ENCODE measurements at regions not wholly inside any gene's neighbourhood (a gene's known extent, or its start where the extent isn't known, plus 50 kb on each side); places are given as distances from the start of the nearest gene placed in this dataset.

- H3K27me3 ChIP-seq (ENCODE audit: control insufficient read depth in 5 of 5, insufficient read depth in 4 of 5, low read length in 5 of 5): no peaks in the 10 kb centered on the region
- peak overlapping the region in 2 of 5 donors; percentile 37 to 41 for H3K9ac ChIP-seq (ENCODE audit: low read length in 5 of 5)
- no peak overlapping the region for H3K4me3 ChIP-seq (ENCODE audit: low read depth in 1 of 5, low read length in 5 of 5)
- H3K36me3 ChIP-seq (ENCODE audit: control insufficient read depth in 5 of 5, insufficient read depth in 5 of 5, low read length in 5 of 5): no peaks in the 10 kb centered on the region
- H3K9me3 ChIP-seq (ENCODE audit: control insufficient read depth in 5 of 5, low read length in 5 of 5): no peaks in the 10 kb centered on the region
- H3K4me1 ChIP-seq (ENCODE audit: control insufficient read depth in 5 of 5, insufficient read depth in 5 of 5, low read length in 5 of 5): peaks cover 2 to 66% (median 58%) of the 10 kb centered on the region in 5 donors
- H3K27ac ChIP-seq (ENCODE audit: low read depth, low read length): no peak overlapping the region
Observed at GRCh38 chr9:129323999-129324553, 146.0 kb upstream of the IER5L start.

GRCh38 chr9:129323376-129323998, 145.4 kb upstream of the IER5L start:
- Histone ChIP-seq H3K9me3 (ENCODE audit: control insufficient read depth in 5 of 5, low read length in 5 of 5) (no peaks in the 10 kb centered on the region), H3K27me3 (ENCODE audit: control insufficient read depth in 5 of 5, insufficient read depth in 4 of 5, low read length in 5 of 5) (no peaks in the 10 kb centered on the region), H3K4me1 (ENCODE audit: control insufficient read depth in 5 of 5, insufficient read depth in 5 of 5, low read length in 5 of 5) (peaks cover 2 to 66% (median 58%) of the 10 kb centered on the region in 5 donors), H3K9ac (ENCODE audit: low read length in 5 of 5) (peak overlapping the region in 2 of 5 donors; percentile 37 to 39), H3K27ac (ENCODE audit: low read depth, low read length) (no peak overlapping the region), H3K36me3 (ENCODE audit: control insufficient read depth in 5 of 5, insufficient read depth in 5 of 5, low read length in 5 of 5) (no peaks in the 10 kb centered on the region), H3K4me3 (ENCODE audit: low read depth in 1 of 5, low read length in 5 of 5) (no peak overlapping the region)

DNA sequence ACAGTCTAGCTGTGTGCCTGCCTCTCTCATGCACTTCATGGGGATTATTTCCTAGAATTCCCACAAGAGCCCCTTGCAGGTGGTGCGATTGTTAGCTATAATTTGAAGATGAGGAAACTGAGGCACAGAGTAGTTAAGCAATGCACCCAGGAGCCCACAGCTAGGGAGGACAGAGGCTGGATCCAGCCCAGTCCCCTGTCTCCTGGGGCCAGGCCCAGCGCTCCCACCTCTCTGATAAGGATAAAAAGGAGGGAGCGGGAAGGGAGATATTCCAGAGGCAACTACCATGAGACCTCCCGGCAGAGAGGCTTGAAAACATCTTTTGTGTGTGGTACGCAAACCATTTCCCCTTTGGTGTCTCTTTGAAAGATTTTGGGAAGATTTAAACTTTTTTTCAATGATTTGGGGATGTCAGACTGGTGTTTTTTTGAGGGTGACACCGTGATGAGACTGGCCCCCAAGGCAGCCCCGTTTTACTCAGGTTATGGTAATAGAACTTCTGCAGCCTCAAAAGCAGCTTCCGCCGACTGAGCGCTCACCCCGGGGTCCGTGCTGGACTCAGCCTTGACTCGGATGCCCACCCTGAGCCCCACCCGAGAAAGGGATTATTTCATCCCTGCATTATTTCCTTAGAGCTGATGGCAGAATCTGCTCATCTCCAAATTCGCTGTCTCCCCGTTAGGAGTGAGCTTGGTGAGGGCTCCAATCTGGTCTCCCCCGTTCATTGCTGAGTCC, 144.7 kb upstream of the IER5L start:
- H3K27ac ChIP-seq (ENCODE audit: low read depth, low read length): no peak overlapping the region

DNA sequence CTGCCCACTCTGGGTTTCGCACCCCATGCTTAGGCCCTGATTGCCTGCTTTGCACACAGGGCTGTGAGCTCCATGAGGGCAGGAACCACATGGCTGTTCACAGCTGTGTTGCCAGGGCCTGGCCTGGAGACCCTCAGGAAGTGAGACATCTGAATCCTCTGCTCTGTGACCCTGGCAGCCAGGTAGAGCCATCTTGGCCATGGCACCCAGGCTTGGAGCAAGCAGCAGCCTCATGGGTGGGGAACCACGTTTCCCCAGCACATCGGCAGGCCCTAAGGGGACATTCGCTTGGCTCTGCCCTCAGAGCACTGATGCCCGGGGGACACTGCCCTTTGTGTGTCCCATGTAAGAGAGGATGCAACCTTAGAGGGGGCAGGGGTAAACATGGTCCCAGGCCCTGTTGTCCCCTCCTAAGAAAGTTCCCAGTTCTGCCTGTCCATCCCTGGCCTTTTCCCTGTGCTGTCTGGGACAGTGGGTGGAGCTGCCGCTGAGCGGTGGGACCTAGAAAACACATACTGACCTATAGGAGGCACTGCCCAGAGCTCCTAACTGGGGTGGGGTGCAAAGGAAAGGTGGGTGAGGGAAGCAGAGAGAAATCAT, 144.1 kb upstream of the IER5L start:
- no peaks in the 10 kb centered on the region for H3K36me3 ChIP-seq (ENCODE audit: control insufficient read depth in 5 of 5, insufficient read depth in 5 of 5, low read length in 5 of 5)
- H3K27me3 ChIP-seq (ENCODE audit: control insufficient read depth in 5 of 5, insufficient read depth in 4 of 5, low read length in 5 of 5): no peaks in the 10 kb centered on the region
- H3K27ac ChIP-seq (ENCODE audit: low read depth, low read length): no peak overlapping the region
- peak overlapping the region in 1 of 5 donors; percentile 62 for H3K4me3 ChIP-seq (ENCODE audit: low read depth in 1 of 5, low read length in 5 of 5)
- no peaks in the 10 kb centered on the region for H3K9me3 ChIP-seq (ENCODE audit: control insufficient read depth in 5 of 5, low read length in 5 of 5)
- H3K9ac ChIP-seq (ENCODE audit: low read length in 5 of 5): no peak overlapping the region
- peaks cover 2 to 68% (median 62%) of the 10 kb centered on the region in 5 donors for H3K4me1 ChIP-seq (ENCODE audit: control insufficient read depth in 5 of 5, insufficient read depth in 5 of 5, low read length in 5 of 5)

More for the DNA sequence above, 144.7 kb upstream of the IER5L start:
- H3K27me3 ChIP-seq (ENCODE audit: control insufficient read depth in 5 of 5, insufficient read depth in 4 of 5, low read length in 5 of 5): no peaks in the 10 kb centered on the region
- peak overlapping the region in 1 of 5 donors; percentile 39 for H3K9ac ChIP-seq (ENCODE audit: low read length in 5 of 5)
- H3K4me1 ChIP-seq (ENCODE audit: control insufficient read depth in 5 of 5, insufficient read depth in 5 of 5, low read length in 5 of 5): peaks cover 2 to 66% (median 58%) of the 10 kb centered on the region in 5 donors
- no peak overlapping the region for H3K4me3 ChIP-seq (ENCODE audit: low read depth in 1 of 5, low read length in 5 of 5)
- no peaks in the 10 kb centered on the region for H3K36me3 ChIP-seq (ENCODE audit: control insufficient read depth in 5 of 5, insufficient read depth in 5 of 5, low read length in 5 of 5)
- H3K9me3 ChIP-seq (ENCODE audit: control insufficient read depth in 5 of 5, low read length in 5 of 5): no peaks in the 10 kb centered on the region

GRCh38 chr9:129321286-129322021, 143.4 kb upstream of the IER5L start:
- H3K27ac ChIP-seq (ENCODE audit: low read depth, low read length): peak overlapping the region; percentile 41
- peak overlapping the region in 3 of 5 donors; percentile 47 to 56 (median 48) for H3K9ac ChIP-seq (ENCODE audit: low read length in 5 of 5)
- H3K36me3 ChIP-seq (ENCODE audit: control insufficient read depth in 5 of 5, insufficient read depth in 5 of 5, low read length in 5 of 5): no peaks in the 10 kb centered on the region
- no peaks in the 10 kb centered on the region for H3K9me3 ChIP-seq (ENCODE audit: control insufficient read depth in 5 of 5, low read length in 5 of 5)
- peaks cover 2 to 70% (median 64%) of the 10 kb centered on the region in 5 donors for H3K4me1 ChIP-seq (ENCODE audit: control insufficient read depth in 5 of 5, insufficient read depth in 5 of 5, low read length in 5 of 5)
- H3K27me3 ChIP-seq (ENCODE audit: control insufficient read depth in 5 of 5, insufficient read depth in 4 of 5, low read length in 5 of 5): no peaks in the 10 kb centered on the region
- H3K4me3 ChIP-seq (ENCODE audit: low read depth in 1 of 5, low read length in 5 of 5): peak overlapping the region in 3 of 5 donors; percentile 44 to 62 (median 51)

- H3K4me1 ChIP-seq (ENCODE audit: control insufficient read depth in 5 of 5, insufficient read depth in 5 of 5, low read length in 5 of 5): peaks cover 2 to 77% (median 69%) of the 10 kb centered on the region in 5 donors
- no peaks in the 10 kb centered on the region for H3K27me3 ChIP-seq (ENCODE audit: control insufficient read depth in 5 of 5, insufficient read depth in 4 of 5, low read length in 5 of 5)
- no peaks in the 10 kb centered on the region for H3K9me3 ChIP-seq (ENCODE audit: control insufficient read depth in 5 of 5, low read length in 5 of 5)
- H3K36me3 ChIP-seq (ENCODE audit: control insufficient read depth in 5 of 5, insufficient read depth in 5 of 5, low read length in 5 of 5): no peaks in the 10 kb centered on the region
- H3K9ac ChIP-seq (ENCODE audit: low read length in 5 of 5): peak overlapping the region in 3 of 5 donors; percentile 53 to 56 (median 56)
- peak overlapping the region; percentile 41 for H3K27ac ChIP-seq (ENCODE audit: low read depth, low read length)
- H3K4me3 ChIP-seq (ENCODE audit: low read depth in 1 of 5, low read length in 5 of 5): peak overlapping the region; percentile 44 to 62 (median 45)
Observed at GRCh38 chr9:129320575-129321285, 142.7 kb upstream of the IER5L start.

DNA sequence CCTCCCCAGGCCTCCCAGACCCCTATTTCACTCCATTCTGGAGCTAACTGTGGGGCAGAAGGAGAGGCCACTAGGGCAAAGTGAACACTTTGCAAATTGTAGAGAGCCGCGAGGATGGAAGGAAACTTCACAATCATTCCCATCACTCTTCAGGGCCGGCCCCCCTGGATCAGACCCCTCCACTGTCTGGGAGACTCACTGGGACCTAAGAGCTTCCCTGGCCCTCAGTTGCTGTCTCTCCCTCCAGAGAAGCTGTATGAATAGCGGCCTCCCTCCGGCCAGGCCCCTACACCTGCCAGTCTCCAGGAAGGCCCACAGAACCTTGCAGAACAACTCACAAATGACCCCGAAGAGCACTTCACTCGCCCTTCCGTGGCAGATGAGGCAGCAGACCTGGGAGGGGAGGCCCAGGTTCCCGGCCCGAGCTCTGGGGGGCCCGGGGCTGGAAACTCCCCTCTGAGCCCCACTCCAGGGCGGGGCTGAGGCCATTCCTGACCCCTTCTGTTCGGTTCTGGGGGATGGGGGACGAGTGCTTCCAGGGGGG, 141.9 kb upstream of the IER5L start:
- Histone ChIP-seq H3K27me3 (ENCODE audit: control insufficient read depth in 5 of 5, insufficient read depth in 4 of 5, low read length in 5 of 5) (no peaks in the 10 kb centered on the region), H3K36me3 (ENCODE audit: control insufficient read depth in 5 of 5, insufficient read depth in 5 of 5, low read length in 5 of 5) (no peaks in the 10 kb centered on the region), H3K4me1 (ENCODE audit: control insufficient read depth in 5 of 5, insufficient read depth in 5 of 5, low read length in 5 of 5) (peaks cover 2 to 84% (median 72%) of the 10 kb centered on the region in 5 donors), H3K27ac (ENCODE audit: low read depth, low read length) (peak overlapping the region; percentile 41), H3K9me3 (ENCODE audit: control insufficient read depth in 5 of 5, low read length in 5 of 5) (no peaks in the 10 kb centered on the region), H3K9ac (ENCODE audit: low read length in 5 of 5) (peak overlapping the region in 2 of 5 donors; percentile 53 to 56), H3K4me3 (ENCODE audit: low read depth in 1 of 5, low read length in 5 of 5) (peak overlapping the region; percentile 44 to 62 (median 45))

GRCh38 chr9:129319076-129319937, 141.2 kb upstream of the IER5L start:
- H3K36me3 ChIP-seq (ENCODE audit: control insufficient read depth in 5 of 5, insufficient read depth in 5 of 5, low read length in 5 of 5): no peaks in the 10 kb centered on the region
- peak overlapping the region; percentile 41 for H3K27ac ChIP-seq (ENCODE audit: low read depth, low read length)
- peak overlapping the region in 1 of 5 donors; percentile 62 for H3K4me3 ChIP-seq (ENCODE audit: low read depth in 1 of 5, low read length in 5 of 5)
- no peaks in the 10 kb centered on the region for H3K27me3 ChIP-seq (ENCODE audit: control insufficient read depth in 5 of 5, insufficient read depth in 4 of 5, low read length in 5 of 5)
- no peaks in the 10 kb centered on the region for H3K9me3 ChIP-seq (ENCODE audit: control insufficient read depth in 5 of 5, low read length in 5 of 5)
- peaks cover 2 to 82% (median 71%) of the 10 kb centered on the region in 5 donors for H3K4me1 ChIP-seq (ENCODE audit: control insufficient read depth in 5 of 5, insufficient read depth in 5 of 5, low read length in 5 of 5)
- peak overlapping the region in 1 of 5 donors; percentile 15 for H3K9ac ChIP-seq (ENCODE audit: low read length in 5 of 5)
